CD14-positive monocyte (primary cell): ENCODE measurements at regions not wholly inside any gene's neighbourhood (a gene's known extent, or its start where the extent isn't known, plus 50 kb on each side); places are given as distances from the start of the nearest gene placed in this dataset.

Experiments
- DNase-seq, 3 donors: peaks; one replicate each; pipeline ENCODE4 v3.0.0-alpha.2; 2011 to 2022
- H2AFZ ChIP-seq: 2 replicates; pipeline ENCODE4 v1.6.0; 2012; ENCODE audit warnings: mild to moderate bottlenecking, low read depth, low read length, inconsistent platforms; ENCODE audit not compliant: insufficient read depth, poor library complexity, severe bottlenecking
- H3K27ac ChIP-seq, 2 donors: 1 replicate in 1 of 2; 2 replicates in 1 of 2; pipeline ENCODE4 v1.5.1; 2012 to 2013; ENCODE audit warnings: low read length in 2 of 2, control low read depth in 1 of 2, inconsistent platforms in 1 of 2, low read depth in 1 of 2, mild to moderate bottlenecking in 1 of 2
- H3K27me3 ChIP-seq, 2 donors: one replicate each; pipeline versions ENCODE4 v1.6.0 to v1.6.1; 2011 to 2013; ENCODE audit warnings: low read length in 2 of 2; ENCODE audit not compliant: control insufficient read depth in 2 of 2, insufficient read depth in 2 of 2
- H3K36me3 ChIP-seq, 2 donors: replicated peaks in 1 of 2; 1 replicate in 1 of 2; 2 replicates in 1 of 2; pipeline versions ENCODE4 v1.5.1 to v1.6.1; 2012 to 2013; ENCODE audit warnings: low read length in 2 of 2, control low read depth in 1 of 2, inconsistent platforms in 1 of 2, mild to moderate bottlenecking in 1 of 2; ENCODE audit not compliant: insufficient read depth in 2 of 2, control insufficient read depth in 1 of 2
- H3K4me1 ChIP-seq, 2 donors: 1 replicate in 1 of 2; 2 replicates in 1 of 2; pipeline versions ENCODE4 v1.5.1 to v1.6.1; 2012 to 2013; ENCODE audit warnings: low read length in 2 of 2, control low read depth in 1 of 2, inconsistent platforms in 1 of 2, mild to moderate bottlenecking in 1 of 2, moderate library complexity in 1 of 2; ENCODE audit not compliant: insufficient read depth in 2 of 2, control insufficient read depth in 1 of 2
- H3K4me2 ChIP-seq: replicated peaks from 2 replicates; pipeline ENCODE3; 2012; ENCODE audit warnings: low read length, moderate library complexity, mild to moderate bottlenecking; ENCODE audit not compliant: poor library complexity, severe bottlenecking; ENCODE audit errors: extremely low read depth
- H3K4me3 ChIP-seq, 3 experiments: fragments of 200-600 bp in 1 of 3; sonication (generic) in 1 of 3; replicated peaks in 1 of 3; 1 replicate in 2 of 3; 2 replicates in 1 of 3; pipeline ENCODE4 v1.5.1; 2011 to 2013; ENCODE audit warnings: low read length in 3 of 3, mild to moderate bottlenecking in 3 of 3, control low read depth in 2 of 3, low read depth in 2 of 3, inconsistent platforms in 1 of 3, moderate library complexity in 1 of 3
- H3K79me2 ChIP-seq: 2 replicates; pipeline ENCODE4 v1.6.0; 2012; ENCODE audit warnings: mild to moderate bottlenecking, control low read depth, inconsistent platforms, low read length, moderate library complexity; ENCODE audit not compliant: insufficient read depth
- H3K9ac ChIP-seq: 2 replicates; pipeline ENCODE4 v1.6.0; 2017; ENCODE audit warnings: low read length, mild to moderate bottlenecking; ENCODE audit not compliant: insufficient read depth, poor library complexity, severe bottlenecking
- H3K9me3 ChIP-seq, 2 donors: replicated peaks in 1 of 2; 1 replicate in 1 of 2; 2 replicates in 1 of 2; pipeline versions ENCODE4 v1.5.1 to v1.6.1; 2012 to 2013; ENCODE audit warnings: low read length in 2 of 2, control low read depth in 1 of 2; ENCODE audit not compliant: control insufficient read depth in 1 of 2, insufficient read depth in 1 of 2
- H4K20me1 ChIP-seq: 2 replicates; pipeline ENCODE4 v1.6.0; 2012; ENCODE audit warnings: mild to moderate bottlenecking, low read length, control low read depth, moderate library complexity; ENCODE audit not compliant: insufficient read depth
- H3K27ac Mint-ChIP-seq, 7 donors: one replicate each; pipeline ENCODE4 v1.8.0; 2020; ENCODE audit warnings: mild to moderate bottlenecking in 7 of 7, mixed read lengths in 7 of 7, moderate library complexity in 6 of 7, inconsistent platforms in 2 of 7
- H3K27me3 Mint-ChIP-seq, 3 donors: one replicate each; pipeline ENCODE4 v1.8.0; 2021 to 2022; ENCODE audit warnings: low read depth in 3 of 3, mild to moderate bottlenecking in 3 of 3, mixed read lengths in 3 of 3, moderate library complexity in 3 of 3, inconsistent platforms in 1 of 3
- H3K36me3 Mint-ChIP-seq, 2 donors: one replicate each; pipeline ENCODE4 v1.8.0; 2020; ENCODE audit warnings: mixed read lengths in 2 of 2, inconsistent platforms in 1 of 2, mild to moderate bottlenecking in 1 of 2
- H3K4me1 Mint-ChIP-seq: one replicate; pipeline ENCODE4 v1.8.0; 2020; ENCODE audit warnings: mild to moderate bottlenecking, mixed read lengths
- H3K4me3 Mint-ChIP-seq, 2 donors: one replicate each; pipeline ENCODE4 v1.8.0; 2020; ENCODE audit warnings: mild to moderate bottlenecking in 2 of 2, mixed read lengths in 2 of 2, moderate library complexity in 1 of 2
- H3K9me3 Mint-ChIP-seq, 7 donors: one replicate each; pipeline ENCODE4 v1.8.0; 2020 to 2022; ENCODE audit warnings: mixed read lengths in 7 of 7, mild to moderate bottlenecking in 6 of 7, moderate library complexity in 6 of 7, inconsistent platforms in 2 of 7
- WGBS: methylation state at CpG from one replicate; pipeline ENCODE4 v1.1.5; 2013; ENCODE audit warnings: missing lambda C conversion rate; ENCODE audit not compliant: insufficient coverage; 5-methylcytosine and 5-hydroxymethylcytosine counted together
- intact Hi-C, 2 donors: fragments of 100-400 bp; cut with micrococcal nuclease; formaldehyde crosslinking; loops; one replicate each; pipeline versions ENCODE4 v1.15.0 to v1.15.1; 2023
- TF ChIP-seq, protein P1 (sequence below): fragments of 200-600 bp; IDR thresholded peaks from one replicate; pipeline ENCODE4 v1.8.0; 2022; ENCODE audit warnings: antibody characterized with exemption, mild to moderate bottlenecking

DNA sequence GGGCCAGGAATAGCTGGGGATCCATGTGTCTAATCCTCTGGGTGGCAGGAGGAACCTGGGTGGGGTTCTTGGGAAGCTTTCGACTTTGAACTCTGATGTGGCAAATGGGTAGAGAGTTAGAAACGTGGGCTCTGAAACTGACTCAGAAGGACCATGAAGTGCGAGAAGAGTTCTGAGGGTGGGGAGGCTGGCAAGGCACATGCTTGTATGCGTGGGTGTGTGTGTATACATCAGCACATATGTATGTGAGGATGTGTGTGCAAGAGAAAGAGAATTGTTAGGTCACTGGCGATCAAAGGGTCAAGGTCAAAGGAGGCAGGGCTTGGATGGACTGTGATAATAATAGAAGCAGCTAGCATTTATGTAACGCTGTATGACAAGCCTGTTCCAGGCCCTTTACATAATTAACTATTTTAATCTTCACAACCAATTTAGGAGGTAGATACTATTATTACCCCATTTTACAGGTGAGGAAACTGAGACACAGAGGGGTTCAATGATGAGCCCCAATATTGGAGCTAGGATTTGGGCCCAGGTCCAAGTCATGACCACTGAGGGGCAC is 84.5 kb upstream of the POU3F1 start:
- no peak overlapping the region for H3K4me3 ChIP-seq
- H3K27ac Mint-ChIP-seq: no peak overlapping the region
- peaks cover 0 to 18% (median 0%) of the 10 kb centered on the region in 7 donors for H3K9me3 Mint-ChIP-seq
- no peaks in the 10 kb centered on the region for H3K36me3 ChIP-seq
- H3K4me1 Mint-ChIP-seq: no peaks in the 10 kb centered on the region
- no peak overlapping the region for H3K4me3 Mint-ChIP-seq
- no peak overlapping the region for H2AFZ ChIP-seq
- H3K27ac ChIP-seq: no peak overlapping the region
- 94% methylated on average over 5 of the region's 6 CpGs for WGBS
- peaks cover 0 to 3% of the 10 kb centered on the region in 2 donors for H3K36me3 Mint-ChIP-seq
- intact Hi-C loops: no loop called here
- no peak for DNase-seq
- H3K9me3 ChIP-seq: no peaks in the 10 kb centered on the region
- H3K27me3 ChIP-seq: peaks cover 14 to 42% of the 10 kb centered on the region in 2 donors
- no peaks in the 10 kb centered on the region for H3K4me1 ChIP-seq
- H3K79me2 ChIP-seq: no peaks in the 10 kb centered on the region
- TF ChIP-seq, protein P1, sequence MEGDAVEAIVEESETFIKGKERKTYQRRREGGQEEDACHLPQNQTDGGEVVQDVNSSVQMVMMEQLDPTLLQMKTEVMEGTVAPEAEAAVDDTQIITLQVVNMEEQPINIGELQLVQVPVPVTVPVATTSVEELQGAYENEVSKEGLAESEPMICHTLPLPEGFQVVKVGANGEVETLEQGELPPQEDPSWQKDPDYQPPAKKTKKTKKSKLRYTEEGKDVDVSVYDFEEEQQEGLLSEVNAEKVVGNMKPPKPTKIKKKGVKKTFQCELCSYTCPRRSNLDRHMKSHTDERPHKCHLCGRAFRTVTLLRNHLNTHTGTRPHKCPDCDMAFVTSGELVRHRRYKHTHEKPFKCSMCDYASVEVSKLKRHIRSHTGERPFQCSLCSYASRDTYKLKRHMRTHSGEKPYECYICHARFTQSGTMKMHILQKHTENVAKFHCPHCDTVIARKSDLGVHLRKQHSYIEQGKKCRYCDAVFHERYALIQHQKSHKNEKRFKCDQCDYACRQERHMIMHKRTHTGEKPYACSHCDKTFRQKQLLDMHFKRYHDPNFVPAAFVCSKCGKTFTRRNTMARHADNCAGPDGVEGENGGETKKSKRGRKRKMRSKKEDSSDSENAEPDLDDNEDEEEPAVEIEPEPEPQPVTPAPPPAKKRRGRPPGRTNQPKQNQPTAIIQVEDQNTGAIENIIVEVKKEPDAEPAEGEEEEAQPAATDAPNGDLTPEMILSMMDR: no peak
- H4K20me1 ChIP-seq: no peaks in the 10 kb centered on the region
- no peak overlapping the region for H3K9ac ChIP-seq
- peaks cover 41 to 50% (median 49%) of the 10 kb centered on the region in 3 donors for H3K27me3 Mint-ChIP-seq
- no peak overlapping the region for H3K4me2 ChIP-seq

DNA sequence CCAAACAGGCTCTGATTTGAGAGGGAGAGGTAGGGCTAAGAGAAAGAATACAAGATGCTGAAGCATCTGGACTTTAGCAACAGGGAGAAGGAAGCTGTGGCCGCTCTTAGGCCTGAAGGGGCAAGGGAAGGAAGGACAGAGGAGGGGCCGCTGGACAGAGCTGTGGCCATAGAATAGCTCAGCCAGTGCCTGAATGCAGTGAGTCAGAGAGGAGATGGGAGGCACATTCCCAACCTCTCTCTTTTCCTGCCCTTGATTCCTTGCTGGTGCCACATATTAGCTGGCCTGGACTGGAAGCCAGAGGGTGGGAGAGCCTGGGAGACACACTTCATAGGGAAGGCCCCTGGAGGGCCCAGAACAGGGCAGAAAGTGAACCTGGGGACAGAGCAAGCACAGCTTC is 83.4 kb upstream of the POU3F1 start:
- Mint-ChIP-seq H3K27me3 (peaks cover 30 to 39% (median 38%) of the 10 kb centered on the region in 3 donors), H3K4me3 (no peak overlapping the region)
- intact Hi-C loops: no loop called here

More for the DNA sequence above, 83.4 kb upstream of the POU3F1 start:
- Histone ChIP-seq H3K9ac (no peak overlapping the region), H3K4me1 (no peaks in the 10 kb centered on the region), H3K4me2 (no peak overlapping the region), H2AFZ (no peak overlapping the region), H3K27ac (no peak overlapping the region), H3K79me2 (no peaks in the 10 kb centered on the region), H3K9me3 (no peaks in the 10 kb centered on the region), H3K36me3 (no peaks in the 10 kb centered on the region), H3K27me3 (peaks cover 3 to 30% of the 10 kb centered on the region in 2 donors), H4K20me1 (no peaks in the 10 kb centered on the region), H3K4me3 (no peak overlapping the region)
- no peak overlapping the region for H3K27ac Mint-ChIP-seq
- H3K36me3 Mint-ChIP-seq: no peaks in the 10 kb centered on the region
- no peak for DNase-seq
- TF ChIP-seq, protein P1: no peak
- H3K4me1 Mint-ChIP-seq: no peaks in the 10 kb centered on the region
- H3K9me3 Mint-ChIP-seq: peaks cover 0 to 12% (median 0%) of the 10 kb centered on the region in 7 donors
- 61% methylated on average over 2 of the region's 2 CpGs for WGBS
